ENCODE measurements at regions not wholly inside any gene's neighbourhood (a gene's known extent, or its start where the extent isn't known, plus 50 kb on each side); places are given as distances from the start of the nearest gene placed in this dataset.

DNA sequence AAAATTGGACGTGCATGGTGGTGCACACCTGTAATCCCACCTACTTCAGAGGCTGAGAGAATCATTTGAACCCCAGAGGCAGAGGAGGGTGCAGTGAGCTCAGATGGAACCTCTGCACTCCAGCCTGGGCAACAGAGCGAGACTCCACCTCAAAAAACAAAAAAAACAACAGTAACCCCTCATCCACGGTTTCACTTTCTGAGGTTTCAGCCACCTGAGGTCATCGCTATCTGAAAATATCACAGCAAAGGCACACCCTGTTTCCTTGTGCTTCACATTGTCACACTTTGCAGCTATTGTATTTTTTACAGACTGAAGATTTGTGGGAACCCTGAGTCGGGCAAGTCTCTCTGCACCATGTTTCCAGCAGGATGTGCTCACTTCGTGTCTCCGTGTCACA, 54.1 kb upstream of the FOXQ1 start:
- DNase-seq = no peak

GRCh38 chr6:1256435-1257008, 55.4 kb upstream of the FOXQ1 start:
- DNase-seq = no peak

DNA sequence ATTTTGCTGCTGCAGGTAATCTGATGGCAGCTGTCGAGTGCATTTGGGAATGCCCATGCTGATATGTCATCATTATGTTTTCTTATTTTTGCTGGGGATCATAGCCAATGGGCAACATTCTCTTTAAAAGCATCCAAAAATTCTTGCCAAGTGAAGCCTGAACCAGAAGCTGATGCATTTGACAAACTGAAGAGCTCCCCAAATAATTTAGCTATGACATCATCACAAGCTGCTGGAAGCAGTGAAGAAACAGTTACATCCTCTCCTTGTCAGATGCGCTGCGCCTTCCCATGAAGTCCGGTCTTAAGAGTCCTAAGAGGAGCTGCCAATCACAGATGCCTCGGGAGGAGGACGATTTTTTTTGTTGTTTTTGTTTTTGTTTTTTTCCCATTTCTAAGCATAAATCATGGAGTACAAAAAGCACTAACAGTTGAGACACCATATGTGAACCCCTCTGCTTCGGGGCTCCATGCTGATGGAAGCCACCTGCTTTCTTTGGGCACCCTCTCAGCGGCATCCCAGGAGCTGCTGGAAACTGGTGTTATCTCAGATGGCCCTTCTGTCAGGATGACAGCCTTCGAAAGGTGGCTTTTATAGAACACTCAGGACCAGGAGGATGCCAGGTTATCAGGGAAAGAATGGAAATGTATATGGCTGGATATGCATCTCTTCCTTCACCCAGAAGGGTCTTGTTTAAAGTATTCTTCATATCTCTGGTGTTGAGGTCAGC, 56.1 kb upstream of the FOXQ1 start:
- no peak for DNase-seq

- DNase-seq = no peak
Measured at GRCh38 chr6:1254326-1254725, 57.6 kb upstream of the FOXQ1 start.

- DNase-seq = no peak
Measured at GRCh38 chr6:1253816-1254215, 58.1 kb upstream of the FOXQ1 start.

DNA sequence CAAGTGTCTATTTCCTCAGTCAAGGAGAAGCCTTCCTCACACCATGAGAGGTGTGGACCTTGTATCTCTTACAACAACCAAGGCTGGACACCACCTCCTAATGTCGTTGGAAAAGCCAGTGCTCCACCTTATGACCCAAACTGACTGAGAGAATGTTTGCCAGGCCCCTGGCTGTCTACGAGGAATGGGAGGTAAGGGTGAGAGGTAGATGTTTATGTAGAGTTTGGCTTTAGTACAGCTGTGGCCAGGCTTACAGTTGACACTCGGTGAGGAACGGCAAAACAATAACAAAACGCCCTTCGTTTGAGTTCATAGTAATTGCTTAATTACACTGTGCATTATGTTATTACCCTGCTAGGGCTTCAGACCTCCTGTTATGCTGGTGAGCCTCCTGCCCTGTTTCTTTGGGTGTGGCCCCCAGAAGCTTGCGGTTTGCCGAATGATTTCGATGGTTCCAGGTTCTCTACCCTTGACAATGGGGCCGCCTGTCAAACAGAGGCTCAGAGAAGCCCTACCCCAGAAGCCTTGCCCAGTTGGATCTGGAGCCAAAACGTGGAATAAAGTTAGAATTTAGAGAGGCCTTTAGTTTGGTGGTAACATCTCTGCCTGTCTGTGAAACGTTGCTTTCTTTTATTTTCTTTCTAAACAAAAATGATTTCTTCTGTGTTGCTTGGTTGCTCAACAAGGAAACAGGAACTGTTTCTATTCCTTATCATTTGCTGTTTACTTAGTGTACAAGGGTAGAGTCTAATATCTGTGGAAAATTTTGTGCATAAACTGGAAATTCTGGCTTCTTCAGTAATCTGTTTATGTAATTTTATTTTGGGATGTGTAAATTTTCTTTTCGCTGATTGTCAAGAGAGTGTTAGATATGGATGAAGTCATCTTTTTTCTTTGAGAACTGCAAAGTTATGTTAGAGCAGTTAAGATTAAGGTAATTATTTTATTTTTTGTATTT, 60.4 kb upstream of the FOXQ1 start:
- DNase-seq = no peak

DNA sequence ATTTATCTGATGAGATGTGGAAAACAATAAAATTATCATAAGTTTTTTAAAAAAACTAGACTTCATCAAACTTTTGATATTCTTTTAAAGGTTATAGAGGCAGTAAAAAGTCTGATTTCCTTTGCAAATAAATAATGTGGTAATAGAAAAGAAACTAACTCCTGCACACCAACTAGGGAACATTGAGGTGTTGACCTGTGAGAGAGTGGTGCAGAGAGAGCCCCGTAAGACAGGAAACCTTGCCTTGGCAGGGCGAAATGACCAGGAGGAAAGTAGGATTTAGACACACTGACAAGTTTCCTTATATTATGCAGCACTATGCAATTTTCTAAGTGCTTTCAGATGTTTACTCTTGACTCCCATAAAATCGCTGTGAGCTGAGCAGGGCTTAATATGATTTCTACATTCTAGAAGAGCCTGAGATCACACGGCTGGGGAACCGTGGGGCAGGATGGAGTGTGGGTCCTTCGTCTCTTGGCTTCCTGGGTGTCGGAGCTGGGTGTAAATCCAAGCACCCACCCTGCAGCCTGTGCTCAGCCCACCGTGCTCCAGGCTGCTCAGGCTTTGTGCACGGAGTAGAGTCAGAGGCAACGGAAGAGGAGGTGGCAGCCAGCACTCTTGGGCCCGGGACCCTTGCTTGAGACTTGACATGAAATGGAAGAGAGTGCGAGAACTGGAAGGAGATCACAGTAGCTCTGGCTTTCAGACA, 61.3 kb upstream of the FOXQ1 start:
- DNase-seq = no peak

- no peak for DNase-seq
Measured at GRCh38 chr6:1247894-1248293, 64.0 kb upstream of the FOXQ1 start.

- DNase-seq = no peak
Measured at GRCh38 chr6:1247056-1247455, 64.8 kb upstream of the FOXQ1 start.

DNA sequence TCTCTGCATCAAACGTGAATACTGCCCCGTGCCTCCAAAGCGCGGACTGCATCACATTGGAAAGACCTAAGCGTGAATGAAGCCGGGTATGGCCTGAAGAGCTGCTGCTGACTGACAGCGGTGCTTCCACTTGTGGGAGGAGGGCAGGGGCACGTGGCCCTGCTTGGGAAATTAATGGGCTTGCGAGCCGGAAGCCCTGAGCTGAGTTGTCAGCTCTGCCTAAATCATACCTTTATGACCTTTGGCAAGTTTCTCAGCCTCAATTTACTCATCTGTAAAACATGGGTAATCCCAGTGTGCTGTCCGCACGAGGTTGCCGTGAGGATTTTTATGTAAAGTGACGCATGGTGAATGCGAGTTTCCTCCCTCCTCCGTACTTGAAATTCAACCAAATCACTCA, 67.0 kb upstream of the FOXQ1 start:
- DNase-seq = no peak

- no peak for DNase-seq
Measured at GRCh38 chr6:1244278-1244677, 67.6 kb upstream of the FOXQ1 start.

GRCh38 chr6:1242446-1242845, 69.5 kb upstream of the FOXQ1 start:
- DNase-seq = no peak

GRCh38 chr6:1242021-1242420, 69.9 kb upstream of the FOXQ1 start:
- no peak for DNase-seq

DNA sequence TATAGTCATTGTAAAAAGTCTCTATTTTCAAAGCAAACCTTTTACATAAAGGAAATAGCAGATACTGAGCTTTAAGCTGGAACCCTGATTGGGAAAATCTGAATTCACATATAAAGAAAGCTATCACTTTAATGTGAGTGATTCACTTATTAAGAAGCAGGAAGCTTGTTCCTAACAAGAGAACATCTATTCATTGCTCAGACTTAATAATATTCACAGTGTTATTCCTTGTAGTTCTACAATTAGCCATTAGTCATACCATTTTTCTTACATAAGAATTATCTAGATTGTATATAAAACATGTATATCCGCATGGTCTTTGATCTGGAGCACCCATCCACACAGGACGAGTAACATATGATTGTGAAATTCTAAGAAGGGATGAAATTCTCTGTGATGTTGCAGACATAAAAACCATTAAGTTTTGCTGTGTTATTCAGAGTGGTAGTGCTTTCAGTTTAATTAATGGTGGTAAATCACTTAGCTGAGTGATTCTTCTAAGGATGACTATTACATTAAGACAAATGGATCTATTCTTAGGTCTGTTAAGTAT, 71.1 kb upstream of the FOXQ1 start:
- DNase-seq = no peak

- no peak for DNase-seq
Measured at GRCh38 chr6:1239805-1240204, 72.1 kb upstream of the FOXQ1 start.

DNA sequence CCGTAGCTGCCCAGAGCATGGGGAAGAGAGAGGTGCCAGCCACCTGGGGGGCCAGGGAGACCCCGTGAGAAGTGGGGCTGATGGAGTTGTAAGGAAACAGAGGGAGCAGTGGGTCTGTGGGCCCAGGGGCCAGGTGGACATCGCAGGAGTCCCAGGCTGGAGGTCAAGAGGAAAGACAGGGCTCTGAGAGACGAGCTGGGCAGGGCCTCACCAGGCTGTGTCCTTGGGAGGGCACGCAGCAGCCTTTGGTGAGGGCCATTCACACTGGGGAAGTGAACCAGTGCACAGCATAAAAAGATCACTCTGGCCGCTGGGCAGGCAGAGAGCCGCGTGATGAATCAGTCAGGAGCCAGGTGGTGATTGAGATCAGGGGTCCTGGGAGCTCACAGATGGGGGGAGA, 73.9 kb upstream of the FOXQ1 start:
- no peak for DNase-seq

DNA sequence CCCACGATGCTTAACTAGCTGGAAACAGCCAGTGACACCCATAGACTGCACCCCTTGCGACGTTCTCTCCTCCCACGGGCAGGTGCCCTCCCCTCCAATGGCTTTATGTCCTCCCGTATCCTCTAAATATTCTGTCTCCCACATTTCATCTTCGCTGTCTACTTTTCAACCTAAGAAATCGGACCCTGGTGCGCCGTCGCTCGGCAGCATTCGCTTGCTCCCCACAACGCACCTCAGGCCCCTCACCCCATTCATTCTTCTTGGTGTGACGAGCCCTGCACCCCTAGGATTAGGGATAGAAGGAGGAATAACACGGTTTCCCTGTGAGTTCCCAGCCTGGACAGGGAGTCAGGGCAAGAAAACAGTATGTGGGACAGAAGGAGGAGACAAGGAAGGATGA, 74.3 kb upstream of the FOXQ1 start:
- no peak for DNase-seq

DNA sequence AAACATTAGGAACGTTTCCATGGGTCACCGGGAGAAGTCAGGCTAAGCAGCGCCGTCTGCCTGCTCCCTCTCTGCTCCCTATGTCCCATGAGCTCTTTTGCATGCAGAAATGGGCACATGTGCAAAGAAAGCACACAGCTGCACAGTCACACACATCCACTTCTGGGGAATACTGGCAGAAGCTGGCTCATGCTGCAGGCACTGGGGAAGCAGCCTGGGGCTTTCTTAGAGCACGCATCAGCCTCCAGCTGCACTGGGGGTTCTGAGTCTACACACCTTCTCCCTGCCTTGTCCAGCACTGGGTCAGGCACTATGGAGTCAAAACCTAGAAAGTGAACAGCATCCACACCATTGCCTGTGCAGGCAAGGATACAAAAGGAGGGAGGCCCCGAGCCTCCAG, 76.1 kb upstream of the FOXQ1 start:
- no peak for DNase-seq

DNA sequence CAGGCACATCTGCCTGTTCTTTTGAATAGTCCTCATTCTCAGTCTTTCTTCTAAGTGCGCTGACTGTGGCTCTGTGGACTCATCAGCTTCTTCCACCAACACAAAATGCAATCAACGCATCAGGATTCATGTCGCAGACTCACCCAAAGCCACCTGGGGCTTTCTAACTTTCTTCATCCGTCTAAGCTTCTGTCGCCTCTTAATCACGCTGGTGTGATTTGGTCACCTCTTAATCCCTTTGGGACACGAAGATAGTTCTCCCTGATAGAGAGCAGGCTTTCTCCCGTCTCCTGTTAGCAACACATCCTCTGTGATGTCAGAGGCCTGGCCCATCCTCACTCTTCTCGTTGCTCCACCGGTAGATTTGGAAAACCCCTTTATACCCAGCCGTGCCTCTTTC, 78.0 kb upstream of the FOXQ1 start:
- no peak for DNase-seq

DNA sequence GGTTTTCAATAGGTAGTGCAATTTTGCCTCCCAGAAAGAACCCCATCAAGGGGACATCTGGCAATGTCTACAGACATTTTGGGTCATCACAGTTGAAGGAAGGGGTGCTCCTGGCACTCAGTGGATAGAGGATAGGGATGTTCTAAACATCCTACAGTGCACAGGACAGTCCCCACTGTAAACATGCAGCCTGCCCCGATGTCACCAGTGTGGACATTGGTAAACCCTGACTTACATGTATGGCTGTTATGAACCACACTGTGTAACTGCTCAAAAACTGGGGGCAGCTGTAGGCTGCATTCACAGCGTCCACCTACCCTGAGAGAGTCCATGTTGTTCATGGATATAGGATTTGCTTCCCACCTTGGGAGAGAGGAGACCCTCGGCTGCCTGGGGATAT, 79.3 kb upstream of the FOXQ1 start:
- no peak for DNase-seq

- DNase-seq = no peak
Measured at GRCh38 chr6:1231941-1232340, 80.0 kb upstream of the FOXQ1 start.

DNA sequence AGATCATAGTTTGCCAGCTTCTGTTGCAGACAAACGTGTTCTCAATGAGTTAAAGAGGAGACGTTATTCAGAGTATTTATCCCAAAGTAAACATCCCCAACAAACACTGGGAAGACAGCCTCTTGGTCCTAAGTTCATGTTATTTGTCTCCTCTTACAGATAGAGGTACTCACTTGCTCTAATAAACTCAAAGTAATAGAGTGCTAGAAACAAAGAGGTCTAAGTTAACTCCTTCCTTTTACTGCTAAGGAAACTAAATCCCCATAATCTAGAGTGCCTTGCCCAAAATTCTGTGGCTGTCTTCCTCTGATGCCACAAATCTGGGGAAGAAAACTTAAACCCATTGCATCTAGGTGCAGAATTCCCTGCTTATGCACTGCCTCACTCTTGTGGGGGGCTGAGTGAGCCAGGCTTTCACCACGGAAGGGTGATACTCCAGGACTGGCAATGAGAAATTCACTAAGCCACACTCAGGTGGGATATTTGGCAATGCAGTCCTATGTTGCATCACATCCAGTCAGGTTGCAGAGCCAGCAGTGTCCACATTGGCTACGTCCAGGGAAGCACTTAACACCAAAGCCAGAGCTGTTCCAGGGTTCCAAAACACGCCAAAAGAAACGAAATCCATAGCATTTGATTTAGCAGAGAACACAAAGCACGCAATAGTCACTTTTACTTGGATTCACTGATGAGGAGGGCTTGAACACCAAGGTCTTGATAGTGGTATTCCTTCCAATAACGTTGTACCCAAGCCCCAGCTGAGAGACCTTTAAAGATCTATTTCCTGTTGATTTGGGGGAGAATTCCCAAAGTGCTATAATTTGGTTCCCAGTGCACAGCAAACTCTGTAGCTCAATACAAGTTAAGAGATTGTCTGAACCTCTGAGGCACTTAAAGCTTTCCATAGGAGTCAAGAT, 81.0 kb upstream of the FOXQ1 start:
- DNase-seq = no peak
